ENCODE measurements at regions not wholly inside any gene's neighbourhood (a gene's known extent, or its start where the extent isn't known, plus 50 kb on each side); places are given as distances from the start of the nearest gene placed in this dataset.

GRCh38 chr18:57241869-57242268 is 95.0 kb downstream of the BOD1L2 start:
- DNase-seq (ENCODE audit: low read depth): no peak
- no peak overlapping the region for H3K4me3 ChIP-seq (ENCODE audit: control insufficient read depth, low read depth, low read length)
- TF ChIP-seq CTCF (IDR thresholded peaks at IDR 0.05; ENCODE audit: control insufficient read depth, insufficient read depth, low read depth, low read length, missing control alignments): no peak

GRCh38 chr18:57242285-57242684 is 95.4 kb downstream of the BOD1L2 start:
- no peak for DNase-seq (ENCODE audit: low read depth)

GRCh38 chr18:57243624-57244179 is 96.8 kb downstream of the BOD1L2 start:
- no peak for DNase-seq (ENCODE audit: low read depth)
- no peak overlapping the region for H3K4me3 ChIP-seq (ENCODE audit: control insufficient read depth, low read depth, low read length)
- TF ChIP-seq CTCF (IDR thresholded peaks at IDR 0.05; ENCODE audit: control insufficient read depth, insufficient read depth, low read depth, low read length, missing control alignments): no peak

More at GRCh38 chr18:57242285-57242684, 95.4 kb downstream of the BOD1L2 start:
- no peak for TF ChIP-seq CTCF (IDR thresholded peaks at IDR 0.05; ENCODE audit: control insufficient read depth, insufficient read depth, low read depth, low read length, missing control alignments)
- H3K4me3 ChIP-seq (ENCODE audit: control insufficient read depth, low read depth, low read length): no peak overlapping the region

GRCh38 chr18:57249179-57249578 is 102.3 kb downstream of the BOD1L2 start:
- no peak for TF ChIP-seq CTCF (IDR thresholded peaks at IDR 0.05; ENCODE audit: control insufficient read depth, insufficient read depth, low read depth, low read length, missing control alignments)
- no peak for DNase-seq (ENCODE audit: low read depth)
- no peak overlapping the region for H3K4me3 ChIP-seq (ENCODE audit: control insufficient read depth, low read depth, low read length)

GRCh38 chr18:57249883-57250282 is 102.5 kb upstream of the ST8SIA3 start:
- DNase-seq (ENCODE audit: low read depth): no peak
- no peak for TF ChIP-seq CTCF (IDR thresholded peaks at IDR 0.05; ENCODE audit: control insufficient read depth, insufficient read depth, low read depth, low read length, missing control alignments)
- H3K4me3 ChIP-seq (ENCODE audit: control insufficient read depth, low read depth, low read length): no peak overlapping the region

GRCh38 chr18:57251747-57252146 is 100.6 kb upstream of the ST8SIA3 start:
- TF ChIP-seq CTCF (IDR thresholded peaks at IDR 0.05; ENCODE audit: control insufficient read depth, insufficient read depth, low read depth, low read length, missing control alignments): no peak
- DNase-seq (ENCODE audit: low read depth): no peak
- no peak overlapping the region for H3K4me3 ChIP-seq (ENCODE audit: control insufficient read depth, low read depth, low read length)

- DNase-seq (ENCODE audit: low read depth): no peak
- TF ChIP-seq CTCF (IDR thresholded peaks at IDR 0.05; ENCODE audit: control insufficient read depth, insufficient read depth, low read depth, low read length, missing control alignments): no peak
- no peak overlapping the region for H3K4me3 ChIP-seq (ENCODE audit: control insufficient read depth, low read depth, low read length)
Measured at GRCh38 chr18:57253903-57254302, 98.5 kb upstream of the ST8SIA3 start.
